Stimulated activated naive CD8-positive, alpha-beta T cell treated with anti-CD3 and anti-CD28 coated beads, Interleukin-15, Interleukin-2, amounts not matched to agents 100 U/mL and 50 U/mL, for 24 hours (primary cell): ENCODE measurements at regions not wholly inside any gene's neighbourhood (a gene's known extent, or its start where the extent isn't known, plus 50 kb on each side); places are given as distances from the start of the nearest gene placed in this dataset.

Experiments
- ATAC-seq: fragments of 150-1000 bp; cut with Tn5 transposase; one replicate; pipeline ENCODE4 v1.10.0; 2021
- DNase-seq: peaks from one replicate; pipeline ENCODE4 v3.0.0; 2021

- DNase-seq = no peak
- no peak for ATAC-seq
Observed at GRCh38 chr1:201749059-201749690, 79.8 kb upstream of the IPO9 start.

GRCh38 chr1:201750120-201750519 lies 78.8 kb upstream of the IPO9 start:
- DNase-seq = no peak
- no peak for ATAC-seq

GRCh38 chr1:201750934-201751333 lies 78.0 kb upstream of the IPO9 start:
- ATAC-seq (no peak), DNase-seq (no peak)

- DNase-seq (no peak), ATAC-seq (no peak)
Observed at GRCh38 chr1:201751872-201752271, 77.1 kb upstream of the IPO9 start.

GRCh38 chr1:201752333-201752732 lies 76.6 kb upstream of the IPO9 start:
- ATAC-seq (no peak), DNase-seq (no peak)

- DNase-seq (no peak), ATAC-seq (no peak)
Observed at GRCh38 chr1:201753492-201753891, 75.5 kb upstream of the IPO9 start.

GRCh38 chr1:201754353-201754752 lies 74.6 kb upstream of the IPO9 start:
- ATAC-seq (no peak), DNase-seq (no peak)

GRCh38 chr1:201755200-201755599 lies 73.8 kb upstream of the IPO9 start:
- no peak for ATAC-seq
- no peak for DNase-seq

- ATAC-seq (no peak), DNase-seq (no peak)
Observed at GRCh38 chr1:201756406-201756805, 72.6 kb upstream of the IPO9 start.

GRCh38 chr1:201758499-201759050 lies 70.4 kb upstream of the IPO9 start:
- DNase-seq (no peak), ATAC-seq (no peak)

GRCh38 chr1:201759194-201759815 lies 69.7 kb upstream of the IPO9 start:
- DNase-seq = no peak

GRCh38 chr1:201760516-201760915 lies 68.4 kb upstream of the IPO9 start:
- no peak for ATAC-seq
- DNase-seq = no peak

More at GRCh38 chr1:201759194-201759815, 69.7 kb upstream of the IPO9 start:
- no peak for ATAC-seq

GRCh38 chr1:201761178-201761577 lies 67.8 kb upstream of the IPO9 start:
- no peak for ATAC-seq

GRCh38 chr1:201761871-201762270 lies 67.1 kb upstream of the IPO9 start:
- no peak for ATAC-seq
- no peak for DNase-seq

More at GRCh38 chr1:201761178-201761577, 67.8 kb upstream of the IPO9 start:
- no peak for DNase-seq

GRCh38 chr1:201762381-201762780 lies 66.6 kb upstream of the IPO9 start:
- ATAC-seq (no peak), DNase-seq (no peak)

- DNase-seq (no peak), ATAC-seq (no peak)
Observed at GRCh38 chr1:201763455-201764140, 65.4 kb upstream of the IPO9 start.

GRCh38 chr1:201764166-201764565 lies 64.8 kb upstream of the IPO9 start:
- no peak for ATAC-seq
- no peak for DNase-seq

- ATAC-seq (no peak), DNase-seq (no peak)
Observed at GRCh38 chr1:201764579-201764978, 64.4 kb upstream of the IPO9 start.

GRCh38 chr1:201766131-201766866 lies 62.7 kb upstream of the IPO9 start:
- no peak for ATAC-seq
- no peak for DNase-seq

GRCh38 chr1:201767339-201767738 lies 61.6 kb upstream of the IPO9 start:
- DNase-seq (no peak), ATAC-seq (no peak)

- no peak for ATAC-seq
- no peak for DNase-seq
Observed at GRCh38 chr1:201769072-201769471, 59.9 kb upstream of the IPO9 start.

- no peak for DNase-seq
- no peak for ATAC-seq
Observed at GRCh38 chr1:201769966-201770365, 59.0 kb upstream of the IPO9 start.

GRCh38 chr1:201771466-201771865 lies 57.5 kb upstream of the IPO9 start:
- ATAC-seq = no peak
- no peak for DNase-seq
